SU-DHL-6 (cell line): ENCODE measurements at regions not wholly inside any gene's neighbourhood (a gene's known extent, or its start where the extent isn't known, plus 50 kb on each side); places are given as distances from the start of the nearest gene placed in this dataset.

Experiments used
- H2AFZ ChIP-seq: fragments of 200-600 bp; sonication (generic); 2 replicates; pipeline ENCODE4 v1.6.1; 2014; ENCODE audit warnings: low read depth, mild to moderate bottlenecking, moderate library complexity, mixed read lengths, antibody characterized with exemption, low read length; ENCODE audit not compliant: severe bottlenecking
- H3F3A ChIP-seq: fragments of 200-600 bp; shearing (Covaris generic); 2 replicates; pipeline ENCODE4 v1.6.0; 2016; ENCODE audit warnings: antibody characterized with exemption, mild to moderate bottlenecking; ENCODE audit not compliant: insufficient read depth
- H3K27ac ChIP-seq: fragments of 200-600 bp; sonication (generic); 2 replicates; pipeline ENCODE4 v1.5.1; 2016; ENCODE audit warnings: low read depth, mild to moderate bottlenecking, low read length, moderate library complexity, mixed read lengths
- H3K27me3 ChIP-seq: fragments of 200-600 bp; sonication (generic), shearing (Covaris generic); 2 replicates; pipeline ENCODE4 v1.6.0; 2014; ENCODE audit warnings: mild to moderate bottlenecking, low read length
- H3K36me3 ChIP-seq: fragments of 200-600 bp; sonication (generic); 2 replicates; pipeline ENCODE4 v1.6.1; 2014; ENCODE audit warnings: mild to moderate bottlenecking, low read length, mixed read lengths
- H3K4me2 ChIP-seq: fragments of 300-600, 200-600 bp; shearing (Covaris generic), sonication (generic); 2 replicates; pipeline ENCODE4 v1.6.0; 2014; ENCODE audit warnings: low read length, low read depth, mild to moderate bottlenecking; ENCODE audit not compliant: poor library complexity, severe bottlenecking
- H3K4me3 ChIP-seq: fragments of 200-600 bp; sonication (generic); 2 replicates; pipeline ENCODE4 v1.5.1; 2014; ENCODE audit warnings: antibody characterized with exemption, low read length, mild to moderate bottlenecking, mixed read lengths; ENCODE audit not compliant: insufficient read depth, poor library complexity, severe bottlenecking
- H3K79me2 ChIP-seq: fragments of 200-600 bp; sonication (generic); 2 replicates; pipeline ENCODE4 v1.6.1; 2014; ENCODE audit warnings: mild to moderate bottlenecking, low read length, moderate library complexity; ENCODE audit not compliant: insufficient read depth
- H3K9ac ChIP-seq: fragments of 200-600 bp; sonication (generic); 2 replicates; pipeline ENCODE4 v1.7.0; 2014; ENCODE audit warnings: mild to moderate bottlenecking, low read length
- H3K9me2 ChIP-seq: fragments of 200-600 bp; sonication (generic); replicated peaks from 2 replicates; pipeline ENCODE4 v1.6.1; 2014; ENCODE audit warnings: low read length; ENCODE audit not compliant: insufficient read depth
- H3K9me3 ChIP-seq: fragments of 200-600 bp; sonication (generic); 2 replicates; pipeline ENCODE4 v1.6.1; 2014; ENCODE audit warnings: low read length, mixed read lengths; ENCODE audit not compliant: insufficient read depth
- H4K20me1 ChIP-seq: fragments of 200-600 bp; sonication (generic); 2 replicates; pipeline ENCODE4 v1.6.1; 2014; ENCODE audit warnings: low read depth, mild to moderate bottlenecking, antibody characterized with exemption, low read length, moderate library complexity, mixed read lengths
- CTCF ChIP-seq: fragments of 200-600 bp; sonication (generic); IDR thresholded peaks from one replicate; pipeline ENCODE4 v1.5.1; 2017; ENCODE audit warnings: antibody characterized with exemption, mild to moderate bottlenecking, low read length, moderate library complexity; ENCODE audit not compliant: insufficient read depth, poor library complexity, severe bottlenecking
- EZH2phosphoT487 ChIP-seq: fragments of 200-600 bp; sonication (generic), shearing (Covaris generic); conservative IDR thresholded peaks from 2 replicates; pipeline ENCODE4 v1.6.1; 2018; ENCODE audit warnings: mild to moderate bottlenecking, antibody characterized with exemption, low read length, moderate library complexity, mixed read lengths

- H4K20me1 ChIP-seq, result no peaks in the 10 kb centered on the region
- TF ChIP-seq EZH2phosphoT487, result no peak
- TF ChIP-seq CTCF, result no peak
- H3K9me3 ChIP-seq, result no peaks in the 10 kb centered on the region
- H3F3A ChIP-seq, result no peaks in the 10 kb centered on the region
- H3K4me3 ChIP-seq, result no peak overlapping the region
- no peak overlapping the region for H3K9ac ChIP-seq
- H3K79me2 ChIP-seq, result no peaks in the 10 kb centered on the region
- H3K36me3 ChIP-seq, result no peaks in the 10 kb centered on the region
- H3K27me3 ChIP-seq, result no peaks in the 10 kb centered on the region
- H3K4me2 ChIP-seq, result no peak overlapping the region
- no peaks in the 10 kb centered on the region for H3K9me2 ChIP-seq
- H2AFZ ChIP-seq, result no peak overlapping the region
- no peak overlapping the region for H3K27ac ChIP-seq
Observed at GRCh38 chr5:110351430-110351829, 375.0 kb downstream of the TMEM232 start.

GRCh38 chr5:110354311-110354710 lies 372.2 kb downstream of the TMEM232 start:
- H3K9ac ChIP-seq, result no peak overlapping the region
- TF ChIP-seq CTCF (no peak), EZH2phosphoT487 (no peak)
- no peaks in the 10 kb centered on the region for H3K9me3 ChIP-seq
- no peaks in the 10 kb centered on the region for H3K9me2 ChIP-seq
- H3K36me3 ChIP-seq, result no peaks in the 10 kb centered on the region
- no peaks in the 10 kb centered on the region for H3K79me2 ChIP-seq
- no peak overlapping the region for H2AFZ ChIP-seq
- no peaks in the 10 kb centered on the region for H4K20me1 ChIP-seq
- H3K4me2 ChIP-seq, result no peak overlapping the region
- H3K27me3 ChIP-seq, result no peaks in the 10 kb centered on the region
- no peak overlapping the region for H3K4me3 ChIP-seq
- H3F3A ChIP-seq, result no peaks in the 10 kb centered on the region
- H3K27ac ChIP-seq, result no peak overlapping the region

- no peaks in the 10 kb centered on the region for H4K20me1 ChIP-seq
- H3K27ac ChIP-seq, result no peak overlapping the region
- no peaks in the 10 kb centered on the region for H3K9me3 ChIP-seq
- no peak overlapping the region for H3K4me2 ChIP-seq
- no peaks in the 10 kb centered on the region for H3K36me3 ChIP-seq
- H3K9me2 ChIP-seq, result no peaks in the 10 kb centered on the region
- no peaks in the 10 kb centered on the region for H3F3A ChIP-seq
- no peaks in the 10 kb centered on the region for H3K79me2 ChIP-seq
- H3K9ac ChIP-seq, result no peak overlapping the region
- TF ChIP-seq EZH2phosphoT487, result no peak
- TF ChIP-seq CTCF, result no peak
- no peak overlapping the region for H2AFZ ChIP-seq
- no peaks in the 10 kb centered on the region for H3K27me3 ChIP-seq
- no peak overlapping the region for H3K4me3 ChIP-seq
Observed at GRCh38 chr5:110354915-110355644, 371.4 kb downstream of the TMEM232 start.
